Endothelial cell of umbilical vein (primary cell): ENCODE measurements at regions not wholly inside any gene's neighbourhood (a gene's known extent, or its start where the extent isn't known, plus 50 kb on each side); places are given as distances from the start of the nearest gene placed in this dataset.
A peak's percentile ranks its signal among the peaks of the same experiment; 100 is the strongest.
"Not testable (repeated sequence)": the region's sequence is repeated elsewhere in the genome, so short reads cannot be mapped to it uniquely, and the experiment has no call there.

Experiments
- BruUV-seq: library from RNA; stranded (reverse); fragments of 400-500 nt; replicated peaks from 2 replicates; lab custom pipeline; 2021; lab: Mats Ljungman, UMichigan
- CTCF ChIA-PET: fragments of 300-600, 350-600 bp; sonication (Branson Sonifier 250); formaldehyde crosslinking; loops from one replicate; lab custom pipeline; 2021; ENCODE audit warnings: antibody characterized with exemption, inconsistent platforms; lab: Charles Lee
- POLR2A ChIA-PET: fragments of 300-600, 350-600 bp; sonication (Branson Sonifier 250); formaldehyde crosslinking; loops from one replicate; lab custom pipeline; 2021; ENCODE audit warnings: antibody characterized with exemption, inconsistent platforms; lab: Charles Lee
- DNase-seq: peaks from one replicate; pipeline ENCODE4 v3.0.0-alpha.2; 2011; ENCODE audit warnings: low read depth, low spot score
- FAIRE-seq: peaks from 2 replicates; lab custom pipeline; 2011; peaks lifted over from hg19 to GRCh38; lab: Jason Lieb, UNC
- H2AFZ ChIP-seq: 2 replicates; pipeline ENCODE4 v1.6.0; 2012; ENCODE audit warnings: low read depth, low read length, control low read depth, inconsistent platforms
- H3K27ac ChIP-seq: 2 replicates; pipeline ENCODE4 v1.5.1; 2011; ENCODE audit warnings: low read depth, mild to moderate bottlenecking, control low read depth, low read length, moderate library complexity; ENCODE audit not compliant: insufficient read depth
- H3K27me3 ChIP-seq, 2 experiments: 2 replicates each; pipeline versions ENCODE4 v1.6.0 to v1.6.1; 2011; ENCODE audit warnings: low read length in 2 of 2, mixed read lengths in 1 of 2; ENCODE audit not compliant: control insufficient read depth in 2 of 2, insufficient read depth in 2 of 2
- H3K36me3 ChIP-seq, 2 experiments: 2 replicates in 1 of 2; 3 replicates in 1 of 2; pipeline ENCODE4 v1.5.1; 2011; ENCODE audit warnings: low read length in 2 of 2, mild to moderate bottlenecking in 1 of 2, moderate library complexity in 1 of 2; ENCODE audit not compliant: control insufficient read depth in 2 of 2, insufficient read depth in 2 of 2; ENCODE audit errors: extremely low read depth in 1 of 2
- H3K4me1 ChIP-seq: 3 replicates; pipeline ENCODE4 v1.5.1; 2011; ENCODE audit warnings: mild to moderate bottlenecking, low read length; ENCODE audit not compliant: control insufficient read depth, insufficient read depth; ENCODE audit errors: extremely low read depth
- H3K4me2 ChIP-seq: 2 replicates; pipeline ENCODE4 v1.6.1; 2011; ENCODE audit warnings: low read length, control low read depth, mixed read lengths; ENCODE audit not compliant: insufficient read depth
- H3K4me3 ChIP-seq, 3 experiments: fragments of 200-600 bp in 1 of 3; sonication (generic), shearing (Covaris generic) in 1 of 3; replicated peaks in 1 of 3; 2 replicates each; pipeline ENCODE4 v1.5.1; 2011 to 2016; ENCODE audit warnings: control low read depth in 3 of 3, low read length in 3 of 3, mild to moderate bottlenecking in 2 of 3, inconsistent platforms in 1 of 3, low read depth in 1 of 3, moderate library complexity in 1 of 3; ENCODE audit not compliant: insufficient read depth in 1 of 3
- H3K79me2 ChIP-seq: 2 replicates; pipeline ENCODE4 v1.6.0; 2012; ENCODE audit warnings: low read length, inconsistent platforms; ENCODE audit not compliant: control insufficient read depth, insufficient read depth
- H3K9ac ChIP-seq: replicated peaks from 2 replicates; pipeline ENCODE3; 2011; ENCODE audit warnings: low read length, control low read depth; ENCODE audit not compliant: insufficient read depth; ENCODE audit errors: extremely low read depth
- H3K9me1 ChIP-seq: replicated peaks from 3 replicates; pipeline ENCODE4 v1.6.0; 2011; ENCODE audit warnings: mild to moderate bottlenecking, low read length; ENCODE audit not compliant: control insufficient read depth, insufficient read depth; ENCODE audit errors: extremely low read depth
- H3K9me3 ChIP-seq: replicated peaks from 2 replicates; pipeline ENCODE4 v1.5.1; 2012; ENCODE audit warnings: low read length, inconsistent platforms; ENCODE audit not compliant: control insufficient read depth, insufficient read depth
- H4K20me1 ChIP-seq: replicated peaks from 2 replicates; pipeline ENCODE3; 2011; ENCODE audit warnings: mild to moderate bottlenecking, low read length; ENCODE audit not compliant: control insufficient read depth, insufficient read depth; ENCODE audit errors: extremely low read depth
- CTCF ChIP-seq, 2 donors: IDR thresholded peaks; 1 replicate in 1 of 2; 2 replicates in 1 of 2; pipeline ENCODE4 v1.5.1; 2011; ENCODE audit warnings: low read length in 2 of 2, mild to moderate bottlenecking in 2 of 2, moderate library complexity in 2 of 2, control low read depth in 1 of 2, inconsistent platforms in 1 of 2, low read depth in 1 of 2; ENCODE audit not compliant: insufficient read depth in 1 of 2; ENCODE audit errors: extremely low read depth in 1 of 2
- EZH2 ChIP-seq: IDR thresholded peaks from 2 replicates; pipeline ENCODE4 v1.6.1; 2012; ENCODE audit warnings: borderline replicate concordance, low read depth, mild to moderate bottlenecking, moderate library complexity, low read length, inconsistent platforms; ENCODE audit not compliant: severe bottlenecking
- FOS ChIP-seq: IDR thresholded peaks from 2 replicates; pipeline ENCODE4 v1.6.1; 2011; ENCODE audit warnings: mild to moderate bottlenecking, low read length, moderate library complexity, borderline replicate concordance; ENCODE audit not compliant: insufficient read depth
- GATA2 ChIP-seq: IDR thresholded peaks from 2 replicates; pipeline ENCODE4 v1.7.0; 2011; ENCODE audit warnings: low read depth, mild to moderate bottlenecking, moderate library complexity, mixed read lengths, low read length; ENCODE audit not compliant: insufficient read length, insufficient read depth
- JUN ChIP-seq: IDR thresholded peaks from 2 replicates; pipeline ENCODE4 v1.6.1; 2011; ENCODE audit warnings: borderline replicate concordance, low read depth; ENCODE audit not compliant: insufficient read length, insufficient read depth
- MAX ChIP-seq: IDR thresholded peaks from 2 replicates; pipeline ENCODE4 v1.6.1; 2011; ENCODE audit not compliant: insufficient read depth, insufficient read length
- MYC ChIP-seq: IDR thresholded peaks from one replicate; pipeline ENCODE4 v1.6.1; 2011; ENCODE audit warnings: mild to moderate bottlenecking, low read depth, low read length
- POLR2A ChIP-seq: IDR thresholded peaks from 2 replicates; pipeline ENCODE4 v1.6.1; 2012; ENCODE audit warnings: low read depth, mild to moderate bottlenecking, control low read depth, low read length
- POLR2AphosphoS5 ChIP-seq: IDR thresholded peaks from 2 replicates; pipeline ENCODE4 v1.6.1; 2012; ENCODE audit warnings: low read depth, mild to moderate bottlenecking, control low read depth, low read length, moderate library complexity; ENCODE audit not compliant: insufficient read depth
- dilution Hi-C: fragments of 300-500 bp; cut with MboI; formaldehyde crosslinking; loops from one replicate; pipeline ENCODE4 v1.15.0; 2019; ENCODE audit warnings: low sequenced_read_pairs; ENCODE audit not compliant: extremely low pct_ligation_motif_present
- intact Hi-C: fragments of 100-400 bp; cut with micrococcal nuclease; formaldehyde crosslinking; loops from one replicate; pipeline ENCODE4 v1.10.0; 2022

GRCh38 chrX:150091300-150091699 is 153.0 kb upstream of the EOLA2 start:
- H4K20me1 ChIP-seq, H3K9me1 ChIP-seq, dilution Hi-C loops, H3K27ac ChIP-seq, H3K4me2 ChIP-seq, CTCF ChIA-PET, H3K9me3 ChIP-seq, H3K4me3 ChIP-seq, H3K9ac ChIP-seq, DNase-seq, H2AFZ ChIP-seq, H3K36me3 ChIP-seq, BruUV-seq, H3K79me2 ChIP-seq, intact Hi-C loops, H3K4me1 ChIP-seq, POLR2A ChIA-PET, H3K27me3 ChIP-seq: not testable (repeated sequence)
- peak; percentile 15 for FAIRE-seq

- BruUV-seq, result no TSS peak
- no peak overlapping the region for H3K27ac ChIP-seq
- CTCF ChIA-PET, result no interaction called here
- intact Hi-C loops, result no loop called here
- H3K79me2 ChIP-seq, result no peaks in the 10 kb centered on the region
- dilution Hi-C loops, result no loop called here
- no peak overlapping the region for H3K4me3 ChIP-seq
- H3K4me1 ChIP-seq, result no peaks in the 10 kb centered on the region
- TF ChIP-seq POLR2AphosphoS5, result no peak
- TF ChIP-seq MAX, result no peak
- no peak for TF ChIP-seq EZH2
- TF ChIP-seq JUN, result no peak
- no peak for TF ChIP-seq MYC
- no peak for TF ChIP-seq CTCF (IDR thresholded peaks at IDR 0.05; ENCODE audit: extremely low read depth in 1 of 2, insufficient read depth in 1 of 2, low read depth in 1 of 2, low read length in 2 of 2)
- TF ChIP-seq GATA2, result no peak
- no peak for TF ChIP-seq FOS
- TF ChIP-seq POLR2A, result no peak
- FAIRE-seq, result no peak
- no peak overlapping the region for H2AFZ ChIP-seq
- no peak overlapping the region for H3K9ac ChIP-seq
- H3K36me3 ChIP-seq, result no peaks in the 10 kb centered on the region
- no peaks in the 10 kb centered on the region for H4K20me1 ChIP-seq
- POLR2A ChIA-PET, result no interaction called here
- no peak overlapping the region for H3K4me2 ChIP-seq
- no peaks in the 10 kb centered on the region for H3K27me3 ChIP-seq
- no peak for DNase-seq
- no peaks in the 10 kb centered on the region for H3K9me3 ChIP-seq
- no peaks in the 10 kb centered on the region for H3K9me1 ChIP-seq
Measured at GRCh38 chrX:150092549-150092948, 154.3 kb upstream of the EOLA2 start.
